Ishikawa (cell line): ENCODE measurements at regions not wholly inside any gene's neighbourhood (a gene's known extent, or its start where the extent isn't known, plus 50 kb on each side); places are given as distances from the start of the nearest gene placed in this dataset.

Source experiments
- CEBPB ChIP-seq: IDR thresholded peaks from 2 replicates; pipeline ENCODE4 v1.6.1; 2012
- CREB1 ChIP-seq: IDR thresholded peaks from 2 replicates; pipeline ENCODE4 v1.6.1; 2012; ENCODE audit warnings: low read depth
- EGR1 ChIP-seq: IDR thresholded peaks from 2 replicates; pipeline ENCODE4 v1.6.1; 2012
- EP300 ChIP-seq: IDR thresholded peaks from 2 replicates; pipeline ENCODE4 v1.6.1; 2012; ENCODE audit warnings: borderline replicate concordance
- FOXM1 ChIP-seq: IDR thresholded peaks from 2 replicates; pipeline ENCODE4 v1.6.1; 2012; ENCODE audit warnings: low read depth, borderline replicate concordance
- MAX ChIP-seq: IDR thresholded peaks from 2 replicates; pipeline ENCODE4 v1.6.1; 2012
- NFIC ChIP-seq: IDR thresholded peaks from 2 replicates; pipeline ENCODE4 v1.6.1; 2012
- RAD21 ChIP-seq: IDR thresholded peaks from 2 replicates; pipeline ENCODE4 v1.6.1; 2012; ENCODE audit warnings: low read depth
- REST ChIP-seq: IDR thresholded peaks from 2 replicates; pipeline ENCODE4 v1.6.1; 2012; ENCODE audit warnings: low read depth, mild to moderate bottlenecking
- TAF1 ChIP-seq: IDR thresholded peaks from 2 replicates; pipeline ENCODE4 v1.6.1; 2012; ENCODE audit warnings: low read depth, mild to moderate bottlenecking
- TCF12 ChIP-seq: IDR thresholded peaks from 2 replicates; pipeline ENCODE4 v1.6.1; 2012; ENCODE audit warnings: low read depth
- TEAD4 ChIP-seq: IDR thresholded peaks from 2 replicates; pipeline ENCODE4 v1.6.1; 2012
- USF1 ChIP-seq: IDR thresholded peaks from 2 replicates; pipeline ENCODE4 v1.6.1; 2012
- YY1 ChIP-seq: IDR thresholded peaks from 2 replicates; pipeline ENCODE4 v1.6.1; 2012; ENCODE audit warnings: low read depth
- ZBTB7A ChIP-seq: IDR thresholded peaks from 2 replicates; pipeline ENCODE4 v1.6.1; 2012; ENCODE audit warnings: low read depth

- TF ChIP-seq FOXM1 (no peak), REST (no peak), EP300 (no peak), ZBTB7A (no peak), CREB1 (no peak), MAX (no peak), RAD21 (no peak), TEAD4 (no peak), YY1 (no peak), CEBPB (no peak), EGR1 (no peak), TAF1 (no peak), USF1 (no peak), TCF12 (no peak), NFIC (no peak)
Observed at GRCh38 chr2:118464046-118464445, 375.8 kb downstream of the INSIG2 start.

- TF ChIP-seq REST (no peak), FOXM1 (no peak), MAX (no peak), EP300 (no peak), USF1 (no peak)
Observed at GRCh38 chr2:118460425-118460824, 372.2 kb downstream of the INSIG2 start.

GRCh38 chr2:118459426-118459825 is 371.2 kb downstream of the INSIG2 start:
- no peak for TF ChIP-seq USF1
- no peak for TF ChIP-seq CEBPB
- no peak for TF ChIP-seq CREB1

- TF ChIP-seq RAD21 (no peak), YY1 (no peak), TCF12 (no peak), MAX (no peak), TEAD4 (no peak), EP300 (no peak), CREB1 (no peak), EGR1 (no peak), TAF1 (no peak), ZBTB7A (no peak), NFIC (no peak), FOXM1 (no peak), REST (no peak), CEBPB (no peak), USF1 (no peak)
Observed at GRCh38 chr2:118457951-118458350, 369.7 kb downstream of the INSIG2 start.
